HL-60/S4 (cell line): ENCODE measurements at regions not wholly inside any gene's neighbourhood (a gene's known extent, or its start where the extent isn't known, plus 50 kb on each side); places are given as distances from the start of the nearest gene placed in this dataset.

Source experiments
- in situ Hi-C: fragments of 300-500 bp; cut with MboI; formaldehyde crosslinking; loops from 2 replicates; pipeline ENCODE4 v1.14.3; 2022; ENCODE audit warnings: low sequenced_read_pairs

- in situ Hi-C loops = no loop called here
Measured at GRCh38 chr1:39085174-39085573, 59.0 kb downstream of the NDUFS5 start.

- in situ Hi-C loops = no loop called here
Measured at GRCh38 chr1:39086386-39086785, 60.2 kb downstream of the NDUFS5 start.

GRCh38 chr1:39086865-39087409 is 60.8 kb downstream of the NDUFS5 start:
- in situ Hi-C loops = no loop called here

GRCh38 chr1:39087435-39087834 is 61.3 kb downstream of the NDUFS5 start:
- in situ Hi-C loops = no loop called here

GRCh38 chr1:39088658-39089057 is 62.5 kb downstream of the NDUFS5 start:
- in situ Hi-C loops = no loop called here

- in situ Hi-C loops = no loop called here
Measured at GRCh38 chr1:39089931-39090521, 63.9 kb downstream of the NDUFS5 start.

- in situ Hi-C loops = no loop called here
Measured at GRCh38 chr1:39090757-39091380, 64.7 kb downstream of the NDUFS5 start.

- in situ Hi-C loops = no loop called here
Measured at GRCh38 chr1:39091845-39092645, 65.9 kb downstream of the NDUFS5 start.

- in situ Hi-C loops = no loop called here
Measured at GRCh38 chr1:39094685-39095084, 68.5 kb downstream of the NDUFS5 start.

- in situ Hi-C loops = no loop called here
Measured at GRCh38 chr1:39098546-39099250, 72.5 kb downstream of the NDUFS5 start.

- in situ Hi-C loops = loop anchor here (10.0 to 25.0 kb wide), 2 partner anchors 82 to 160 kb away; no protein-coding TSS in a partner anchor
Measured at GRCh38 chr1:39102537-39103327, 76.6 kb downstream of the NDUFS5 start.

- in situ Hi-C loops = loop anchor here (10.0 to 25.0 kb wide), 2 partner anchors 81 to 159 kb away; no protein-coding TSS in a partner anchor
Measured at GRCh38 chr1:39103328-39104157, 77.4 kb downstream of the NDUFS5 start.

- in situ Hi-C loops = loop anchor here (10.0 to 25.0 kb wide), 2 partner anchors 80 to 158 kb away; no protein-coding TSS in a partner anchor
Measured at GRCh38 chr1:39104158-39105060, 78.3 kb downstream of the NDUFS5 start.

GRCh38 chr1:39105061-39105840 is 79.1 kb downstream of the NDUFS5 start:
- in situ Hi-C loops = loop anchor here (10.0 to 25.0 kb wide), 2 partner anchors 80 to 157 kb away; no protein-coding TSS in a partner anchor

- in situ Hi-C loops = loop anchor here (10.0 to 25.0 kb wide), 2 partner anchors 79 to 156 kb away; no protein-coding TSS in a partner anchor
Measured at GRCh38 chr1:39105841-39106765, 80.0 kb downstream of the NDUFS5 start.

- in situ Hi-C loops = loop anchor here (10.0 to 25.0 kb wide), 2 partner anchors 78 to 155 kb away; no protein-coding TSS in a partner anchor
Measured at GRCh38 chr1:39106801-39107327, 80.7 kb downstream of the NDUFS5 start.
